HG03342 (cell line): ENCODE measurements at regions not wholly inside any gene's neighbourhood (a gene's known extent, or its start where the extent isn't known, plus 50 kb on each side); places are given as distances from the start of the nearest gene placed in this dataset.
A peak's percentile ranks its signal among the peaks of the same experiment; 100 is the strongest.

Experiments used
- ATAC-seq: cut with Tn5 transposase; IDR thresholded peaks from one replicate; pipeline ENCODE4 v1.9.1; 2021; ENCODE audit warnings: mild to moderate bottlenecking, moderate library complexity; ENCODE audit not compliant: unreplicated experiment

- no peak for ATAC-seq
Observed at GRCh38 chr7:30212701-30213111, 71.7 kb upstream of the ZNRF2 start.

GRCh38 chr7:30213637-30214036 lies 70.8 kb upstream of the ZNRF2 start:
- no peak for ATAC-seq

GRCh38 chr7:30214651-30215137 lies 69.7 kb upstream of the ZNRF2 start:
- ATAC-seq = no peak

GRCh38 chr7:30221764-30222163 lies 62.6 kb upstream of the ZNRF2 start:
- ATAC-seq = no peak

- ATAC-seq = no peak
Observed at GRCh38 chr7:30222515-30223215, 61.7 kb upstream of the ZNRF2 start.

GRCh38 chr7:30223896-30224295 lies 60.5 kb upstream of the ZNRF2 start:
- no peak for ATAC-seq

- no peak for ATAC-seq
Observed at GRCh38 chr7:30224511-30225062, 59.8 kb upstream of the ZNRF2 start.

- ATAC-seq = peak; percentile 80
Observed at GRCh38 chr7:30225863-30226613, 58.4 kb upstream of the ZNRF2 start.

GRCh38 chr7:30226614-30227268 lies 57.7 kb upstream of the ZNRF2 start:
- ATAC-seq = no peak

- ATAC-seq = no peak
Observed at GRCh38 chr7:30231271-30231670, 53.1 kb upstream of the ZNRF2 start.

GRCh38 chr7:30232391-30232790 lies 52.0 kb upstream of the ZNRF2 start:
- ATAC-seq = no peak
